ENCODE measurements at regions not wholly inside any gene's neighbourhood (a gene's known extent, or its start where the extent isn't known, plus 50 kb on each side); places are given as distances from the start of the nearest gene placed in this dataset.

GRCh38 chrX:104469771-104470170, 96.2 kb upstream of the IL1RAPL2 start:
- no peak for TF ChIP-seq POLR2A (IDR thresholded peaks at IDR 0.05)
- no peak for TF ChIP-seq CTCF (IDR thresholded peaks at IDR 0.05)
- TF ChIP-seq POLR2AphosphoS5 (IDR thresholded peaks at IDR 0.05): no peak
- TF ChIP-seq EP300 (IDR thresholded peaks at IDR 0.05): no peak

All from suprapubic skin (tissue), 4 donors.